ENCODE measurements at regions not wholly inside any gene's neighbourhood (a gene's known extent, or its start where the extent isn't known, plus 50 kb on each side); places are given as distances from the start of the nearest gene placed in this dataset.

- no peak overlapping the region for H4K8ac ChIP-seq (replicated peaks; ENCODE audit: insufficient read length, low read depth, low read length)
- H3T11ph ChIP-seq (ENCODE audit: low read length) = no peak overlapping the region
- H3K9me3 ChIP-seq (ENCODE audit: control insufficient read depth, low read depth, low read length) = no peaks in the 10 kb centered on the region
- Mint-ChIP-seq H3K27me3 (ENCODE audit: low read depth) (no peaks in the 10 kb centered on the region), H3K9me3 (no peaks in the 10 kb centered on the region), H3K36me3 (ENCODE audit: insufficient read depth in 1 of 3, low read depth in 3 of 3) (no peaks in the 10 kb centered on the region), H3K27ac (no peak overlapping the region), H3K4me3 (no peak overlapping the region), H3K4me1 (no peaks in the 10 kb centered on the region)
- H4K20me1 ChIP-seq (ENCODE audit: control insufficient read depth, insufficient read depth, insufficient read length) = no peaks in the 10 kb centered on the region
- H3K23me2 ChIP-seq (ENCODE audit: insufficient read length, low read depth, low read length, poor library complexity, severe bottlenecking) = no peaks in the 10 kb centered on the region
- H2BK15ac ChIP-seq (ENCODE audit: low read depth, low read length) = no peak overlapping the region
- no peak overlapping the region for H3K23ac ChIP-seq (ENCODE audit: insufficient read length, low read depth, low read length)
- no peak overlapping the region for H2AK5ac ChIP-seq (ENCODE audit: insufficient read length, low read length)
- H3K56ac ChIP-seq (ENCODE audit: insufficient read length, low read depth, low read length) = no peak overlapping the region
- H3K4me1 ChIP-seq (ENCODE audit: insufficient read depth, low read length) = no peaks in the 10 kb centered on the region
- H2AFZ ChIP-seq (ENCODE audit: low read length) = no peak overlapping the region
- no peak overlapping the region for H3K4me2 ChIP-seq (ENCODE audit: insufficient read depth, insufficient read length, low read length)
- no peak overlapping the region for H2BK5ac ChIP-seq (ENCODE audit: insufficient read length, low read length)
- DNase-seq = no peak
- H4K5ac ChIP-seq (ENCODE audit: insufficient read length, low read depth, low read length) = no peak overlapping the region
- TF ChIP-seq CTCF (conservative IDR thresholded peaks at IDR 0.05) = no peak
- H3K27ac ChIP-seq (ENCODE audit: insufficient read length, low read depth, low read length) = no peak overlapping the region
- no peak overlapping the region for H4K91ac ChIP-seq (ENCODE audit: insufficient read length, low read depth, low read length)
- H3K79me1 ChIP-seq (ENCODE audit: insufficient read depth, low read depth, low read length, poor library complexity, severe bottlenecking) = no peaks in the 10 kb centered on the region
- no peak overlapping the region for H3K9ac ChIP-seq (ENCODE audit: extremely low read depth, insufficient read length, low read length)
- H3K18ac ChIP-seq (ENCODE audit: insufficient read length, low read depth, low read length) = no peak overlapping the region
- no peaks in the 10 kb centered on the region for H3K79me2 ChIP-seq (ENCODE audit: insufficient read depth, low read length)
- H3K4ac ChIP-seq (ENCODE audit: low read depth, low read length) = no peak overlapping the region
- WGBS (ENCODE audit: extremely low coverage, insufficient read length, low lambda C conversion rate) = no CpG with 5 or more reads among the region's 1 CpG
- H2BK120ac ChIP-seq (ENCODE audit: low read depth, low read length, poor library complexity, severe bottlenecking) = no peak overlapping the region
- H2BK20ac ChIP-seq (ENCODE audit: low read depth, low read length, poor library complexity, severe bottlenecking) = no peak overlapping the region
- H3K14ac ChIP-seq (ENCODE audit: insufficient read depth, low read length) = no peak overlapping the region
- H3K27me3 ChIP-seq (ENCODE audit: insufficient read depth, low read length) = no peaks in the 10 kb centered on the region
- H2BK12ac ChIP-seq (ENCODE audit: insufficient read length, low read depth, low read length) = no peak overlapping the region
Measured at GRCh38 chr11:38547462-38547861, 1949.4 kb upstream of the RAG2 start.
